Embryonic facial prominence (tissue), 1 donor: ENCODE measurements at regions not wholly inside any gene's neighbourhood (a gene's known extent, or its start where the extent isn't known, plus 50 kb on each side); places are given as distances from the start of the nearest gene placed in this dataset.

Experiments
- DNase-seq: peaks from one replicate; pipeline ENCODE4 v3.0.0-alpha.2; 2016; ENCODE audit errors: extremely low spot score

DNA sequence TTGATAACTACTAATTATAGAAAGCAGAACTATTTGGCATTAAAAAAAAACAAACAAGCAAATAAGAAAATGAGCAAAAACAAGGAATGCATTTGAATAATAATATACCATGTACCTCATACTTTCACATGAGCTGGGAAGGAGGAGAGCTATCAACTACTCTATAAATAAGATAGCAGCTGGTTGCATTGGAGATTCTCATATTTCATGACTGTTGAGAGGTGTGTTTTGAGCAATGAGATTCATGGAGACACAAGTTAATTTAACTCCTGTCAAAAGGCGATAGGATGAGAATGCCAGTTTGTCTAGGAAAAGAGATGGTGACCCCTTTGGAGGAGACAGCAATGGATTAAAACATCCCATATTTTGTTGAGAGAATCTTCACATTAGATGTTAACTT lies 348.8 kb upstream of the SPTLC3 start:
- no peak for DNase-seq

DNA sequence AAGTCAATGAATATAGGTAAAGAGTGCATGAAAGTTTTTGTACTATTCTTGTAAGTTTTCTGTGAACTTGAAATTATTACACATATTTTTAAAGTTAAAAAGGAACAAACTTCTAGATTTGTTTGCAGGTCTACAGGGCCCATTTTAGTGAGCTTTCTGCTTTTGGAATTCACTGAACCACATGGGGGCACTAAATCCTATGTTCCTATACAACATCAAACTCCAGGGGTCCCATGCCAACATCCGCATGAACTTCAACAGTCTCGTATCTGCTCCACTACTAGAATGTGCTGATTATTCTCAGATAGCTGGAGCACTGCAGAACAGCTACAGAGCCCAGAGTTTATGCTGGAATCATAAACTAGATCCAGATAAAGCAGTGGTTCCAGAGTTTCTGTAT lies 347.9 kb upstream of the SPTLC3 start:
- DNase-seq = no peak

DNA sequence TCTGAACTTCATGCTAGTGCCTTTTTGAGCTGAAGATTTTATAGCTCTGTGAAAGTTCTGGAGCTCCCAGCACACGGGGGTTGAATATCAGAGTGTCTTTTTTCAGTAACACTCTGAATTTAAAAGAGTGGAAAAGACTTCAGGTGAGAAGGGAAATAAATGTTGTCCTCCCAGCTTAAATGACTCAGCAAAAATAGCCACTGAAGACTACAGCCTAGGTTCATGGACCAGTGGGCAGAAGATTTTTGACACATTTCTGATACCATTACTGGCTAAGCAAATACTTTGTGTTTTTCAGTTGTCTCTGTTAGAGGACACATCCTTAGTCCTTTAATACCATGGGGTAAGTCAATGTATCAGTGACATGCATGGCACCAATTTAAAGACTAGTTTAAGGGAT lies 338.5 kb upstream of the SPTLC3 start:
- DNase-seq = no peak

DNA sequence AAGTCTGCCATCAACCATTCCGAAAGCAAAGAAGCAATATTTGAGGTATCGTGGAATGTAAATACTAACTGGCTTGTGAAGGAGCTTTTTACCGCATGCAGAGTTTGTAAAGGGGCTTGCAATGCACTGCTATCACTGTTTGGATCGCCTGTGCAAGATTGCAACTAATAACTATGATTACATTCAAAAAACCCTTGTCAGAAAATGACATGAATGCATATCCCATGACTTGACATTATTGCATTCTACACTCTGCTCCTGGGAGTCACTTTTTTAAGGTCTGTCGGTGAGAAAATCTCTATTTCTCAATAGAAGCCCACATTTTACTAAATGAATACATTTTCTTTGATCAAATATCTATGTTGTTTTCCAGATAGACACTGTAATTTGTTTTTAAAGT lies 335.4 kb upstream of the SPTLC3 start:
- no peak for DNase-seq

DNA sequence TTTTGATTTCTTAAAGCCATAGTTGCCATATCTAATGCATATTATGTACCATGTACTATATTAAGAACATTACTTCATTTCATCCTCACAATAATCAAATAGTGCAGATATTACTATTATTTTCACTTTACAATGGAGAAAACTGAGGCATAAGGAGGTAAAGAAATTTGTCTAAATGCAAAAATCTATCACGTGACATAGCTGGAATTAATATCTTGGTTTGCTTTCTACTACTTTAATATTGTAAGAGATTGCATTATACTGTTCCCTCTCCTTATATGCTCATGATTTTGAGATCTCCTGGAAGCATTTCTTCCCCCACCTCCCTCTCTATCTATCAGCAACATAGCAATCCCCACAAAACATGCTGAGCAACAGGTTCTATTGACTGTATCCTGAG lies 330.8 kb upstream of the SPTLC3 start:
- DNase-seq = no peak

DNA sequence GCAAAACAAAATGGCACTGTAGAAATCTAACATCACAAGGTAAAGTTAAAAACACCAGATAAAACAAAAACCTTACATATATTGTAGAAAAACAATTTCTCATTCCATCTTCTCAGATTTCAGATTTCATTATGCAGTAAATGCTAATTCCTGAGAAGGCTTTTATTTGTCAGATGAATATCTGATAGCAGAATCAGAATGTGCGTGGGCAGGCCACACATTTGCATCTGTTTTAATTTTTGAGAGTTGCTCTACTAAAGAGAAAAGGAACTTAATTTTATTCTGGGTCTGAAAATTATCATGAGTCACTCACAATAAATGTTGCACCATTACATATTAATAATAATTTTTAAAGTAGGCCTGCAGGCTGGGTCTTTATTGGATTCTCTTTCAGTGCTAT lies 329.3 kb upstream of the SPTLC3 start:
- DNase-seq = no peak

DNA sequence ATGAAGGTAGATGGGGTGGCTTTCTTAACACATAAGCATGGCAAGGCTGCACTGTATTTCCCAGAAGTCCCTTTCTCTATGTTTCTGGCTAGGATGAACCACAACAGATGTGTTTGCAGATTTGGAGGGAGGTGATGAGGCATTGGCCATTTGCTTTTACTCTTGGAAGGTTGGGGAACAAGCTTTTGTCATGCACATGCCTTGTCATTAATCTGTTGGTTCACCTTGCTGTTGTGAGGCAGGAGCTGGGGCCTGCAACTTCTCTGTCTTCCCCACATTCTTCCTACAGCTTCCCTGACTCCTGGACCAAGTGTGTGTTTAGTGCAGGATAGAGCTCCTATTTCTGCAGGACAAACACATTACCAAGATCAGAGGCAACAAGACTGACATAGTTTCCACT lies 326.2 kb upstream of the SPTLC3 start:
- DNase-seq = no peak

DNA sequence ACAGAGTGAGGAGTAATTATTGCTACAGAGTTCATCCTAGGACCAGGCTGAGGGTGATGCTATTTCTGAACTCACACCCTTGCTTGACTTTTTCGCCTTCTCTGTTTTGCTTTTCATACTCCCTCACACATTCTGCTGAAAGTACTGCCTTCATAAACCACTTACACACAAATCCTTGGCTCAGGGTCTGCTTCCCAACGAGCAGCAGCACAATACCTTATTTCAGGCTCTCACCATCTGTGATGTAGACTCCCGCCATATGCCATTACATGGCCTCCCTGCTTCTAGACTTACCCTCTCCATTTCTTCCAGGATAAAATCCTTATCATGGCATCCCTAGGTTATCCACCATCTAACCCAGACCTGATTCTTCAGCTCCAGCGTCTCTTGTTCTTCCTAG lies 321.3 kb upstream of the SPTLC3 start:
- DNase-seq = no peak

DNA sequence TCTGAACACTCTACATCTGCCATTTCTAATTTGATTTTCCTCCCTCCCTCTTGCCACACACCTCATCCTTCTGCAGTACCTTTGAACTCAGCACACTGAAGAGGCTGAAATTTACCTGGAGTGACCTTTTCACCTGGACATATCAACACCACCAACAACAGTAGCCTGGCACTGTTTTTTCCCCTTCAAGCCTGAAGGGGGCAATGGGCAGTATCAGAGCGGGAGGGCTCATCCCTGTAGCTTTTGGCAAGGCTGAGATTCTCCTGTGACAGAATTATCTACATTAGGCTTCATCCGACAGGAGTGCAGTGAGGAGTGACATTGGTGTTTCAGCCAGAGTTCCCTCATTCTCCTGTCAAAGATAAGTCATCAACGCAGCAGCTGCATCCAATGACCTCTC lies 312.8 kb upstream of the SPTLC3 start:
- DNase-seq = no peak

DNA sequence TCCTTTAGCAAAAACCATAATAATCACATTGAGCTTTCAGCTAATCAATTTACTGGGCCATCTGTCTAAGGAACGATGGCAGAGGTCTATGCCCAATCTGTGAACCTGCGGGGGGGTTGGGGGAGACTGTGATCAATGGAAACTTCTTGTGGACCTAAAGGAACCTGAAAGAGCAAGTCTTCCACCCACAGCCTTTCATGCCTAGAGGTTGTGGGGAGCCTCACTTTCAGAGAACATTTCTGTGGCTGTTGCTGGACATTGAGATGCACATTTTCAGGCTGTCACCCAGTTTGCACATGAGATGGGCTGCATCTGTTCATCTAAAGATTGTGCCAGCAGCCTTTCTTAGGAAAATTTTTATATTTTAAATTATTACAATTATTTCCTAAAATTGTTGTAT lies 310.0 kb upstream of the SPTLC3 start:
- DNase-seq = no peak

DNA sequence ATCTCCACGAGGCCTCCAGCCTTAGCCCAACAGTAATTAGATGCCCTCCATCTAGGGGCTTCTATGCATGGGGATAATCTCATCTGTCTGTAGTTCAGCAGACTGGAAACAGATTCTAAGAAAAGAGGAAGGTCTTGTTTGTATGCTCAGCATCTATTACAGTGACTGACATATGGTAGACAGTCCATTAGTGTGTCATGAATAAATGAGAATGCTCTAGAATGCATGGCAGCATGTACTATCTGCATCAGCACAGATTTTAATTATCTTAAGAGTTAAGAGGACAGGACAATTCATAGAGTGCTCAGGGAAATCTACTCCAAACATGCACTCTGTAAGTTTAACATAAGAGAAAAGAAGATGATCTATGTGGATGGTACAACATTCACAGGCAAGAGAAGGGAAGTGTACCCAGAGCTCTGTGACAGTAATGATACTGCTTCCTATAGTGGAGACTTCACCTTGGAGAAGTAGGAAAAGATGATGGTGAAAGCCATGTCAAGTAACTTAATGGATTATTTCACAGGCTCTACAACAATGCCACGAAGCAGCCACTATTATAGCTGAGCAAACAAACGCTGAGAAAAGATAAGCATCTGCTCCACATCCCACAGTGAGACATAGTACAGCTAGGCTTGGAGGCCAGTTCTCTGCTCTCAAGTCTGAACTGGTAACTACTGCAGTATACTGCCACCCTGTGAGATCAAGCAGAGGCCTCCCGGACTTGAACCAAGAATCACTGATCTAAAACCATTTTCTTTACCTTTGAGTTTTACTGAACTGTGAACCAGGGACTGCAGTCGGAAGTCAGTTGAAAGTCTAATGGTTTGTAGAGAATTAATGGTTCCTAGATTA lies 309.2 kb upstream of the SPTLC3 start:
- DNase-seq = no peak

DNA sequence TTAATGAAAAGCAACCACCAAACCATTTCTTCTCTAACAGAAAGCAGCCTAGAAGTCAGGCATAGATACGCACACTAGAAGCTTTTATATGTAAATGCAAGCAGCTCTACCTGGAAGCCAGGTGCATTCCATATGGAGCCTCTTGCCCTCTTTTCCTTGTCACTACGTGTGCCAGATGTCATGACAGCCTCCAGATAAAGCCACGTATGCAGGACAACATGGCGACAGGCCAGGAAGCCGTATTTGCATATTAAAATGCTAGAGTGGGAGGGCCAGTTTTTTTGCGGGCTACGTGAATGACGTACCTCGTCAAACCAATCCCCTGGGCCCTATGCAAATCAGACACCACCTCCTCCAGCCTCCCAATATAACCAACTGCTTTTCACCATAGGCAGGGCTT lies 308.1 kb upstream of the SPTLC3 start:
- no peak for DNase-seq

DNA sequence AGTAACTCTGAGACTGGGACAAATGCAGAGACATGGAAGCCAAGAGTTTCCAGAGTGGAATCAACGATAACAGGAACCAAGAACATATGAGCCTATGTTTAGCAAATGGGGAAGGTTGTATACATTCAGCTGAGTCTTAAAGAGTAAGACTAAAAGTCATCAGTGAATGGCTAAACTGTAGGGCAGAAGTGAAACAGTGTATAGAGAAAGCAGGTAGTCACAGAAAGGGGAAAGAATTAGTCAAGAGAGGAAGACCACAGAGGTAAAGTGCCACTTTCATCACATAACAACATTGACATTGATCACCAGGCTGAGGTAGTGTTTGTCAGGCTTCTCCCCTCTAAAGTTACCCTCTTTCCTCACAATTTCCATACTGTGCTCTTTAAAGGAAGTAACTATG lies 306.5 kb upstream of the SPTLC3 start:
- DNase-seq = no peak

DNA sequence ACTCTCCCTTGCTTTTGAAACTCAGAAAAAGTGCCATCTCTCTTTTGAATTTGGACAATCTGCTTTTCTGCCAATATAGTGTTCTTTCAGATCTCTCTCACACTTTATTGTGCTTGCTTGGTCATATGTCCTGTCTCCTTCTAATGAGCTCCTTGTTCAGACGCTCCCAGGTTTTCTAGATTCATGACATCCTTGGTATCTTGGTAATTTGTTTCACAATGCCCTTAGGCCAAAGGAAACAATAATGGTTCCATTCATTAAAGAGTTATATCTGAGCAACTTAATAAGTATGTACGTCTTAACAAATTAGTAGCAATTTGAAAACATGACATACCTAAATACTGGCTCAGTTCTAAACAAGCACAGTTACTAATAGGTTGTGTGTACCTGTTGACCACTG lies 293.4 kb upstream of the SPTLC3 start:
- no peak for DNase-seq

DNA sequence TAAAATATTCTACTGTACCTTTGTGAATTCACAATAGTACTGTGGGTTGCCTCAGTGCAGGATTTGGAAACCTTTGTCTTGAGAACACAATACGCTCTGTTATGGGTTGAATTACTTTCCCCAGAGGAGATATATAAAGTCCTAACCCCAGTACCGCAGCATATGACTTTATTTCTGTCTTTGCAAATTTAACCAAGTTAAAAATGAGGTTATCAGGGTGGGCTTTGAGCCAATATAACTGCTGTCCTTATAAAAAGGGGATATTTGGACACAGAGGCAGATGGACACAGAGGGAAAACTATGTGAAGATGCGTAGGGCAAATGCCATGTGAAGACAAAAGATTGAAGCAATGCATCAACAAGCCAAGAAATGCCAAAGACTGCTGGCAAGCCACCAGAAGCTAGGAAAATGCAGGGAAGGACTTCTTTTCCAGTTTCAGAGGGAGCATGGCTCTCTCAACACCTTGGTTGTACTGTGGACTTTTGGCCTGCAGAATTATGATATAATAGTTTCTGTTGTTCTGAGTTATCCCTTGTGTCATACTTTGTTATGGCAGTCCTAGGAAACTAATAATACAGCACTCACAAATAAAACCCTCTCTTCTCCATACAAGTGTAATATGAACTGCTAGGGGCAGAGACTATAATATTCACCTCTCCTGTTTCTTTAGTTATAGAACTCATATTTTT lies 292.6 kb upstream of the SPTLC3 start:
- DNase-seq = no peak

DNA sequence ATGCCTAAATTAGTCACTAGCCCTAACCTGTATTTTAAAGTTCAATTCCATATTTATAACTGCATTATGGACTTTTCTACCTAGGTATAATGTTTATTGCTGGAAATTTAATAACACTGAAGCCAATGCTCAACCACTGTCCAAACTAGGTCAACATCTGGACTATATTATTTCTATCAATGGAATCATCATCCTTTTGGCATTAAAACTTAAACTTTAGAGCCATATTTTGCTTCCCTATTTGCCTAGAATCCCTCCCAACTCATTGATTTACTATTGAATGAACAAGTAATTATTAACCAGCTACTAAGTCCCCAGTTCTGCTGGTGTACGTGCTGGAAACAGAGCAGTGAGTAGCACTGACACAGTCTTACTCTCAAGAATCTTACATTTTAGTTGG lies 291.7 kb upstream of the SPTLC3 start:
- no peak for DNase-seq

DNA sequence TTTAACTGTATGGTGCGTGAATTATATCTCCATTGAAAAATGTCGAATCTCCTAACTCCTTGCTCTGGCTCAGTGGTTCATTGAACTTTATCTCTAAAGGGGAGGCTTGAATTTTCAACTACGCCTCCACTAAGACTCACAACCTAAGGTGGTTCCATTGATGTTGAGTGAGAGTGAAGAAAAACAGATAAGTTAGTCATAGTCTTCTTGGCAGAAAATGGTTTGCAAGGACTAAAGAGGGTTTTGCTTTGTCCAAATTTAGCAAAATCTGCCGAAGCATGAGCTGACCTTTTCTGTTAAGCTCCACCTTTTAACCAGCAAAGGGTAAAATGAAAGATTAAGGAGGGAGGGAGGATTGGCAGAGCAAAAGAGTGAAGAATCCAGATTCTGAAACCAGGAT lies 290.2 kb upstream of the SPTLC3 start:
- no peak for DNase-seq

DNA sequence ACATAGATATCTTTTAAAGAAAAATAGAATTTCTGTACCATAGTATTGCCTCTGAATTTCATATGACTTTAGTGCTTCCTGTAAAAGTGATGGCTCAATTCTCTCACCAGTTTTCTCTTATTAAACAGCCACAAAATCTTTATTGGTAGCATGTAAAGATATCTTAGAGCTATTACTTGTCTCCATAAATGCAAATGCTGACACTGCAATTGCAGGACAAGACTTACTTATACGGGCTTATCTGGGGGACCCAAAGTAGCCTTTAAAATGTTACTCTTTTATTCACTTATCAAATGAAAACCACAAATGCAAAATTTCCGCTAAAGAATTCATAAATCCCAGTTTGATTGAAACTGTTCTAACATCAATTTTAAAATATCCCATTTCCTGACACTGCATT lies 287.1 kb upstream of the SPTLC3 start:
- DNase-seq = no peak

DNA sequence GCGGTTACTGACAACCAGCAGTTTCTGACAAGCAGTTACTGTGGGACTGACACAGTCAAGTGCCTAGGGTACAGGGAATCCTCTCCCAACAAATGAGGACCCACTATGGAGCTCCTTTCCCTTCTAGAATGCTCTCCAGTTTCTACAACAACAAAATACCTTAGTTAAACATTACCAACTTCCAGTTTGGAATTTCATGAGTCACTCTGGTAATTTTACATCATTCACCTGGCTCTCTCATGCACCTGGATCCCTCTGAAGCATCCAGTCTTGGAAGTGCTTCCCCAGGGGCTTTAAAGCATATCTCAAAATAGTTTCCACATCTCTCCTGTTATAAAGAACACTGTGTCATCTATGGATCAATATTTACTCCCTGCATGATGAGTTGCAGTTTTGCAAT lies 286.7 kb upstream of the SPTLC3 start:
- DNase-seq = no peak

DNA sequence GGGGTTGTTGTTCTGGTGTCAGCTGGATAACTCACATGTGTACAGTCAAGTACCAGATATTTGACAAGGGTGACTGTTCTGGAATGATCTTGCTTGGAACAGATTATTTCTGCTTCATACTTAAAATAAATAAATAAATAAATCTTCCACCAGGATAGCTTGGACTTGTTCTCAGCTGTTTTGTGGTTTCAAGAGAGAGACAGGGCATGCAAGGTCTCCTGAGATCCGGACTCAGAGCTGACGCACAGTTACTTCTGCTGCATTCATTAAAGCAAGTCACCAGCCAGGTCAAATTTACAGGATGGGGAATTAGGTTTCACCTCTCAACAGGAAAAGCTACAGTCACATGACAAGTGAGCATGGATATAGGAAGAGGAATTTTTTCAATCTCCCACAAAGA lies 285.0 kb upstream of the SPTLC3 start:
- no peak for DNase-seq

DNA sequence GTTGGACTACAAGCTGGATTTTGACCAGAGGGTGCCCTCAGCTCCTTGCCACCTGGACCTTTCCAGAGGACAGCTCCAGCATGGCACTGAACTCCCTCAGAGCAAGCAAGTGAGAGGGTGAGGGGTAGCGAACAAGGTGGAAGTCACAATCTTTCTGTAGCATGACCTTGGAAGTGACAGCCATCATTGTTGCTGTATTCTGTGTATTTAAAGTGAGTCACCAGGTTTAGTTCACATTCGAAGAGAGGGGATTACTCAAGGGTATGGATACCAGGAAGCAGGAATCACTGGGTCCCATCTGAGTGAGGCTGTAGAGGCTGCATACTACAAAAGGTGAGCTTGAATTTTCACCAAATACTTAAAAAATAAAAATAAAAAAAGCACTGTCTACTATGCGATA lies 280.0 kb upstream of the SPTLC3 start:
- no peak for DNase-seq

DNA sequence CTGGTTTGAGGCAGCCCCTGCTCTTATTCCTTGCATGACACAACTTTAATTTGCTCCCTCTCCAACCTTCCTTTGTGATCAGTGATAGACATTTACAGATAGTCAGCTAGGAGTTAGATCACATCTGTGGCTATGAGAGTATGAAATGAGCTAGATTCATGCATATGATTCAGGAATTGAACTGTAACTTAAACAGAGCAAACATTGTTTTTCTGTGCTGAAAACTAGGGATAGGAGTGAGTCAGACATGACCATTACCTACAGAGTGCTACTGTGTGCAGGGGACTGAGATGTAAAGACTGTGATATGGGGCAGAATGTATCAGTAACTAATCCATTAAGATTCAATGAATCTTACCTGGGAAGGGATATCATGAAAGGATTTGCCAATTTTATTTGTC lies 279.4 kb upstream of the SPTLC3 start:
- no peak for DNase-seq

DNA sequence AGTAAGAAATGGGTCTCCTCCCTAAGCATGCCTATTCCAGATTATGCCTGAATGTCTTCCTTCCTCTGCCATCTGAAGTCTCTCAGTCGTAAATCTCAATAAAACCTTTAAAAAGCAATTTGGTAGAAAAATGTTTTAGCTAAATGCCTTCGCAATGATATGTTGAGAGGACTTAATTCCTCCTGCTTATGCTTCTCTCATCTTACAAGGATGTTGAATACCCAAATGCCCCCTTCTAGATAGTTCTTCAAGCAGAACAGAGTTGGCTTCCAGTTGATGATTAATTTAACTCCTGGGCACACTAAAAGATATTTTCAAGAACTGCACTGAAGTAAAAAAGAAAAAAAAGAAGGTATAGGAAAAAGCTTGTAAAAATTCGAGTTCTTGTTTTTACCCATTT lies 275.0 kb upstream of the SPTLC3 start:
- no peak for DNase-seq

DNA sequence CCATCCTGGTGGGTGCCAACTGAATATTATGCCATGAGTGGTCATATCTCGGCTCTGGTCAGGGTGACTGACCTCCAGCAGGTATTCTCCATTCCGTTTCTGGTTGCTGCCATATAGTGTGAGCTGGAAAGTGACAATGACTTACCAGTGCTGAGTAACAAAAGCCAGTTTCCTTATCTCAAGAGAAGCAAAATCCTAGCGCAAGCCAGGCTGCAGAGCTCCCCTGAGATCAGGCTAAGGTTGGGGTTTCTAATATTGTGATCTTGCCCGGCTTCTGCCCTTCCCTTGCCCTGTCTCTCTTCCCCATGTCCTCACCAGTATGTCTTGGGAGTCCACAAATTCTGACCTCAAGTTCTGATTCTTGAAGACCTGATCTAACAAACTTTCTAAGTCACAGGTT lies 271.3 kb upstream of the SPTLC3 start:
- no peak for DNase-seq
